ENCODE measurements at regions not wholly inside any gene's neighbourhood (a gene's known extent, or its start where the extent isn't known, plus 50 kb on each side); places are given as distances from the start of the nearest gene placed in this dataset.
"Not testable (repeated sequence)": the region's sequence is repeated elsewhere in the genome, so short reads cannot be mapped to it uniquely, and the experiment has no call there.

- DNase-seq (ENCODE audit: low read depth in 2 of 2), result no peak
Observed at GRCh38 chr4:179666226-179666625, 2224.0 kb upstream of the AGA start.

GRCh38 chr4:179671609-179672008, 2229.4 kb upstream of the AGA start:
- no peak for DNase-seq (ENCODE audit: low read depth in 2 of 2)

- DNase-seq (ENCODE audit: low read depth in 2 of 2), result no peak
Observed at GRCh38 chr4:179678093-179678814, 2236.0 kb upstream of the AGA start.

GRCh38 chr4:179683661-179684060, 2241.4 kb upstream of the AGA start:
- DNase-seq (ENCODE audit: low read depth in 2 of 2), result not testable (repeated sequence)

DNA sequence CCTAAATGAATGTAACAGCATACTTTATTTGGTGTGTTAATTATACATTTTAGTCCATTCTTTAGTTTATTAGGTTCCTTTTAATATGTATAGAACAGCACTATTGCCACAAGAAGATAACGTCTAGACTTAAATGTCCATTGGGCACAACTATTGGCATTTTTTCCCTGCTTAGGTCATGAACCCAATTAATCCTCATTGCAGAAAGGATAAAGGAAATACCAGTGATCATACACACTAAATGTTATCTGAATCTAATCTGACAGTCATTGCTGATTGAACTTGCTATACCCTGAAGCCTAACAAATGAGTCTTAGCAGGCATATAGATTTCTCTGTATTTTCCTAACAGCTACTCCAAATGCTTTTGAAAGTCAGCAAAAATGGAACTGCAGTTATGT, 2250.0 kb upstream of the AGA start:
- no peak for DNase-seq (ENCODE audit: low read depth in 2 of 2)

DNA sequence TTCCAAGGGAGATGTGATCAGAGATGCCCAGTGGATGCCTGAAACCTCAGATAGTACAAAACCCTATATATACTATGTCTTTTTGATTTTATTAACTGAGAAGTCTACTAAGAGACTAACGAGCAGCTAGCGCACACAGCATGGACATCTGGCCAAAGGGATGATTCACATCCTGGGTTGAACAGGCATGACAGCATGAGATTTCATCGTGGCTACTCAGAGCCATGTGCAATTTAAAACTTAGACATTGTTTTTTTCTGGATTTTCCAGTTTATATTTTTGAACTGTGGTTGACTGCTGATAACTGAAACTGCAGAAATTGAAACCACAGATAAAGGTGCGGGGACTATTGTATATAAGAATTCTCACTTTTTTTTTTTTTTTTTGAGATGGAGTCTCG, 2252.9 kb upstream of the AGA start:
- DNase-seq (ENCODE audit: low read depth in 2 of 2), result no peak

- DNase-seq (ENCODE audit: low read depth in 2 of 2), result no peak
Observed at GRCh38 chr4:179698321-179698720, 2256.1 kb upstream of the AGA start.

DNA sequence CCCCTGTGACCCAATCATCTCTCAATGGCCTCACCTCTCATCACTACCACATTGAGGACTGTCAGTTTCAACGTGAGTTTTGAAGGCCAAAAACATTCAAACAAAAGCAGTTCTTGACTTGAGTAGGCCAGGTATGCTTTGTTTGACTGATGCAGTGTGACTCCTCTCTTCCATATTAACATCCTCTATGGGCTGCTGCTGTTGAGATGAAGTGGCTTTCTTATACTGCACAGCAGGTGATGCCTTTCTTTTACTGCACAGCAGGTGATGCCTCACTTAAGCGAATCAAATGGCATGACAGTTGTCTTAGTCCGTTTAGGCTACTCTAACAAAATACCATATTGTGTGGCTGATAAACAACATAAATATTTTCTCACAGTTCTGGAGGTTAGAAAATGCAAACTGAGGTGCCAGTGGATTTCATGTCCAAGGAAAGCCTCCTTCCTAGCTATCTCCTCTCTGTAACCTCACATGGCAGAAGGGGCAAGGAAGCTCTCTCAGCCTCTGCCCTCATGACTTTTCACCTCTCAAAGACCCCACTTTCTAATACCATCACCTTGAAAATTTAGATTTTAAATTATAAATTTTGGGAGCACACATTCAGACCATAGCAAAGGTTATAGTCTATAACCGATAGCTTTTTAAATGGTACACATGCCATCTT, 2267.9 kb upstream of the AGA start:
- no peak for DNase-seq (ENCODE audit: low read depth in 2 of 2)

- DNase-seq (ENCODE audit: low read depth in 2 of 2), result no peak
Observed at GRCh38 chr4:179719766-179720450, 2277.7 kb upstream of the AGA start.

DNA sequence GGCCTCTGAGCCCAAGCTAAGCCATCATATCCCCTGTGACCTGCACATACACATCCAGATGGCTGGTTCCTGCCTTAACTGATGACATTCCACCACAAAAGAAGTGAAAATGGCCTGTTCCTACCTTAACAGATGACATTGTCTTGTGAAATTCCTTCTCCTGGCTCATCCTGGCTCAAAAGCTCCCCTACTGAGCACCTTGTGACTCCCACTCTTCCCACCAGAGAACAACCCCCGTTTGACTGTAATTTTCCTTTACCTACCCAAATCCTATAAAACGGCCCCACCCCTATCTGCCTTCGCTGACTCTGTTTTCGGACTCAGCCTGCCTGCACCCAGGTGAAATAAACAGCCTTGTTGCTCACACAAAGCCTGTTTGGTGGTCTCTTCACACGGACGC, 2284.3 kb upstream of the AGA start:
- DNase-seq (ENCODE audit: low read depth in 2 of 2), result not testable (repeated sequence)

DNA sequence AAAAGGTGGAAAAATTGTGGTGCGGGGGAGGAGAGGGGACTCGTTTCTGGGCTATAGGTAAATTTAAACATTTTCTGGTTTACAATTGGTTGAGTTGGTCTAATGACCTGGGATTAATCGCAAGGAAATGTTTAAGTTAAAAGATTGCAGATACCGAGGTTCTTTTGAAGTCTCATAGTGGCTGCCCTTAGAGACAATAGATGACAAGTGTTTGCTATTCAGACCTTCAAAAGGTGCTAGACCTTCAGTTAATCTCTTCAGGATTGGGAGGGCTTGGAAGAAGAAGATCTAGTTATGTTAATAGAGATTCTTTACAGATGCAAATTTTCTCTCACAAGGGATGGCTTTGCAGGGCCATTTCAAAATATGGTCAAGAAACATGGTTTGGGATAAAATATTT, 2286.1 kb upstream of the AGA start:
- no peak for DNase-seq (ENCODE audit: low read depth in 2 of 2)

DNA sequence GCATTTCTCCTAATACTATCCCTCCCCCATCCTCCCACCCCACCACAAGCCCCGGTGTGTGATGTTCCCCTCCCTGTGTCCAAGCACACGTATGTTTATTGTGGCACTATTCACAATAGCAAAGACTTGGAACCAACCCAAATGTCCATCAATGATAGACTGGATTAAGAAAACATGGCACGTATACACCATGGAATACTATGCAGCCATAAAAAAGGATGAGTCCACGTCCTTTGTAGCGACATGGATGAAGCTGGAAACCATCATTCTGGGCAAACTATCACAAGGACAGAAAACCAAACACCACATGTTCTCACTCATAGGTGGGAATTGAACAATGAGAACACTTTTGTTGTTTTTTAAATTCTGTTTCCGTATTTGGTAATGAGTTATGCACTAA, 2294.6 kb upstream of the AGA start:
- DNase-seq (ENCODE audit: low read depth in 2 of 2), result not testable (repeated sequence)

- DNase-seq (ENCODE audit: low read depth in 2 of 2), result no peak
Observed at GRCh38 chr4:179738822-179739221, 2296.6 kb upstream of the AGA start.

GRCh38 chr4:179747218-179747910, 2305.1 kb upstream of the AGA start:
- no peak for DNase-seq (ENCODE audit: low read depth in 2 of 2)

GRCh38 chr4:179748837-179749236, 2306.6 kb upstream of the AGA start:
- DNase-seq (ENCODE audit: low read depth in 2 of 2), result no peak

DNA sequence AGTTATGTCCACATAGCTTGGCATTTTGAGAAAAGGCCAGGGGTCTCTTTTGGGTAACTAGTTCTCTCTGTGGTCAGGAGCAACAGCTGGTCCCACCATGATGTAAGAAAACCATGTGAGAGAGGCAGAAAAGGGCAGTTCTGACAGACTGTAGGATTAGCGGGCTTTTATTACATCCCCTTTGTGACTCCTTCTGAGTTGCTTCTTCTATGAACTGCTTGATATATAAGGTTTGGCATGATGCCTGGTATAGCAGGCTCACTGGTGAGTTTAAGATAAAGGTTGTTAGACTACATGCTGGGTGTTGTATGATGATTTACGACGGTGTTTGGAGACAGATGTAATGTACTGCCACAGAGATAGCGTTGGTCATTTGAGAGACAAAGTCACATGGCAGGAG, 2308.1 kb upstream of the AGA start:
- no peak for DNase-seq (ENCODE audit: low read depth in 2 of 2)

DNA sequence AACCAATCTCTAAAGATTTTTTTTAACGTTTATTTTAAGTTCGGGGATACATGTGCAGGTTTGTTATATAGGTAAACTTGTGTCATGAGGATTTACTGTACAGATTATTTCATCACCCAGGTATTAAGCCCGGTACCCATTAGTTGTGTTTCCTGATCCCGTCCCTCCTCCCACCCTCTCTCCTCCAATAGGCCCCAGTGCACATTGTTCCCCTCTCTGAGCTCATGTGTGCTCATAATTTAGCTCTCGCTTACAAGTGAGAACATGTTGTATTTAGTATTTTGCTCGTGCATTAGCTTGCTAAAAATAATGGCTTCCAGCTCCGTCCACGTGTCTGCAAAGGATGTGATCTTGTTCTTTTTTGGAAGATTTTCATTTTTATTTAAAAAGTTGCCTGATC, 2309.4 kb upstream of the AGA start:
- no peak for DNase-seq (ENCODE audit: low read depth in 2 of 2)

- DNase-seq (ENCODE audit: low read depth in 2 of 2), result no peak
Observed at GRCh38 chr4:179755322-179755721, 2313.1 kb upstream of the AGA start.

DNA sequence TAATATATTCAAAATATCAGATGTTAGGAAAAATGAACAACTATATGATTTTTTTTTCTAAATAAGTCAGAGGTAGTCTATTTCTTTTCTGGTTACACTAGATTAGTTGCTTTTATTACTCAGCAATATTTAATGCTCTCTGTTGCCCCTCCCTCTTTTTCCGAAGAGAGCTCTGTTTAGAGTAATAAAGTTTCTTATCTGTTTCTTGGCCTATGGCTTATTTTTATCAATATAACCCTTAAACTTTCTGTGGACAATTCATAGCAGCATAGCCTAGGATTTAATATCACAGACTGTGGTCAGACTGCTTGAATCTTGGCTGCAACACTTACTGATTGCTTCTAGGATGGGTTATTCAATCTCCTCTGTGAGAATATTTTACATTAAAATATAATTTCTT, 2315.4 kb upstream of the AGA start:
- DNase-seq (ENCODE audit: low read depth in 2 of 2), result no peak

DNA sequence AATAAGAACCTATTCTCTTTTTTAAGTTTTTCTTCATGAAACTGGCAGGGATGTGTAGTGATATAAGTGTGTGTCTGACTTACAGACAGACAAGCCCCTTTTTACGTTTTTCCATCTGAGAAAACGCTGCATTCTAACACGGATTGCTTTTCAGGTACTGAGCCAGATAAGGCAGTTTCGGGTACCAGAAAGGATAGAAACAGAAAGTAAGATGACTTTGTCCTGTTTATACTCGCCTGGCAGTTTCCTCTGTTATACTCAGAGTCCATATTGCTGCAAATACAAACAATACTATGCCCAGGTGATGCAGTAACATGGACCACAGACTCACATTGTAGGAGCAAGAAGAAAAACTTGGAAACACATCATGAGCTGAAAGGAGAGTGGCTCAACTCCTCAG, 2320.6 kb upstream of the AGA start:
- no peak for DNase-seq (ENCODE audit: low read depth in 2 of 2)

DNA sequence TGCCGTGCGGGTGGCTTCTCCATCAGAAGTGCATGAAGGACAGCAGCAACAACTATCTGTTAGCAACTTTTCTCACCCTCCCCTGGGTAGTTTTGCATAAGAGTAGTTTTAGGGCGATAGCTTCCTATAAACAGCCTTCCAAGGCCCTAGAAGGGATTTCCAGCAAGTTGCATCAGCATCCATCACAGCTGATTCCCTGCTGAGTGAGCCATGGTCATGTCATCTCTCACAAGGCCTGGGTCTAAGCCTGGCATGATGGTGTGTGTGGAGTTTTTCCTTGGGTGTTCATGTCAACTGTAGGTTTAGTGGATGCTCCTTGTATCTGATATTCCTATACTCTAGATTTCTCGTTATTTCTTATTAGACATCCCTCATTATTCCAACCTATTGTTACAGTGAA, 2324.7 kb upstream of the AGA start:
- DNase-seq (ENCODE audit: low read depth in 2 of 2), result no peak

GRCh38 chr4:179768996-179769395, 2326.8 kb upstream of the AGA start:
- no peak for DNase-seq (ENCODE audit: low read depth in 2 of 2)

GRCh38 chr4:179797738-179798137, 2355.5 kb upstream of the AGA start:
- no peak for DNase-seq (ENCODE audit: low read depth in 2 of 2)
